NOMO-1 (cell line): ENCODE measurements at regions not wholly inside any gene's neighbourhood (a gene's known extent, or its start where the extent isn't known, plus 50 kb on each side); places are given as distances from the start of the nearest gene placed in this dataset.
"Not testable (repeated sequence)": the region's sequence is repeated elsewhere in the genome, so short reads cannot be mapped to it uniquely, and the experiment has no call there.

Experiments
- DNase-seq, 2 experiments: peaks; one replicate each; lab custom pipeline; 2025; ENCODE audit not compliant: unreplicated experiment in 2 of 2; lab: John Stamatoyannopoulos, UW

DNA sequence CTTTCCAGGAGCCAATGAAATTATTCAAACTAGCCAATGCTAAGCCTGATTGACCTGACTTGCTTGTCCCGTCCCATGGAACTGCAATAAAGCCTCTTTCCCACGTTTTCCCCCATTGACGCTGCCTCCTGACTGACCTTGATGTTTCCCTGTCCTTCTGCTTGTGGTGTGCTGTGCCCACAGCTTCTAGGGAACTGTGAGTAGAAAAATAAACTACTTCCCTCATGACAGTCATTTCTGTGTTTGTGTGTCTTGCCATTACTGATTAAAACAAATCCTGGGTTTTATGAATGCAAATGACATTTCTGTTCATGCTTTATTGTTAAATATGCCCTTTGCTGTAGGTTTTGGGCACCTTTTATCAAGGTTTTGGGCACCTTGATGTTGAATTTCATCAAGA is 91.3 kb upstream of the ABI1 start:
- no peak for DNase-seq

- DNase-seq: no peak
Measured at GRCh38 chr10:26951650-26952049, 90.9 kb upstream of the ABI1 start.

DNA sequence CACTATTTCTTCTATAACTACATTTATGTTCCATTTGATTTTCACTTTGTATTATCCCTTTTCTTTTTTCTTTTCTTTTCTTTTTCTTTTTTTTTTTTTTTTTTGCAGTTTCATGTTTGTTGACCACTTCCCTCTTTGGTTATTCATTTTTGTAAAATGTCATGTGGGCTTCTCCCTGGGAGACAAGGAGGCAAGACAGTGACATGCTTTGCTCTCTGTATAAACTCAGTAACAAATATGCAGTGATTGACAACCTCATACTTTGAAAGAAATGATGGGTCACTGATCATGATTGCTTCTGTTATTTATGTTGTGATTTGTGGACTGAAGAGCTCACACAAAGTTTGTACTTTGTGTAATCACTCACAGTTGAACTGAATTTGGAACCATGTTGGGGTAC is 90.2 kb upstream of the ABI1 start:
- no peak for DNase-seq

DNA sequence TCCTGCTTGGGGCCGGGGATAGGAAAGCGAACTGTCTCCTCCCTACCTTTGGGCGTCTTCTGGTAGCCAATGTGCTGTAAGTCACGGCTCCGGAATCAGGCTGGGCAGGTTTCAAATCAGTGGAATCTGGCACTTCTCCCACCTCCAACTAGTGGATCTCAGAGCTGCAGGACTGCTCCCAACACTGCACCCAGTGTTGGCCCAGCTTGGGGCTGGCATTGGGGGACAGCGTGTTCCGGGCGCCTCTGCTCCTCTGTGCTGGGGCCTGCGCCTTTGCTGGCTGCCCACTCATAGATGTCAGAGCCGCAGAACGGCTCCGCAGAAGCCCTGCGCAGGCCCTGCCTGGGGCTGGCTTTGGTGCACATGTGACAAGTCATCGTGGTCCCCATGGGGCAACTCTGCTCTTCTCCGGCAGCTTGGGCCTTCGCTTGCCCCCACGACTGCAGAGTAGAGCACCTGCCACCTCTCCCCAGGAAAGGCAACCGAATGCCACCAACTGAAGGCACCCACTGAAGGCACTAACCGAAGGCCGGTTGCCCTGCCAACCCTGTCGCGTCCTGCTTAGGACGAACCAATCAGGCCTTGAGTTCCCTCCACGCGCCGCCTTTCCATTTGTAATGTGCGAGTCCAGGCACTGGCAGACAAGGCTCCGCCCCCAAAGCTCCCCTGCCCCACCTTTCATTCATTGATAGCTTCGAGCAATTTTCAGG is 85.5 kb upstream of the ABI1 start:
- no peak for DNase-seq

DNA sequence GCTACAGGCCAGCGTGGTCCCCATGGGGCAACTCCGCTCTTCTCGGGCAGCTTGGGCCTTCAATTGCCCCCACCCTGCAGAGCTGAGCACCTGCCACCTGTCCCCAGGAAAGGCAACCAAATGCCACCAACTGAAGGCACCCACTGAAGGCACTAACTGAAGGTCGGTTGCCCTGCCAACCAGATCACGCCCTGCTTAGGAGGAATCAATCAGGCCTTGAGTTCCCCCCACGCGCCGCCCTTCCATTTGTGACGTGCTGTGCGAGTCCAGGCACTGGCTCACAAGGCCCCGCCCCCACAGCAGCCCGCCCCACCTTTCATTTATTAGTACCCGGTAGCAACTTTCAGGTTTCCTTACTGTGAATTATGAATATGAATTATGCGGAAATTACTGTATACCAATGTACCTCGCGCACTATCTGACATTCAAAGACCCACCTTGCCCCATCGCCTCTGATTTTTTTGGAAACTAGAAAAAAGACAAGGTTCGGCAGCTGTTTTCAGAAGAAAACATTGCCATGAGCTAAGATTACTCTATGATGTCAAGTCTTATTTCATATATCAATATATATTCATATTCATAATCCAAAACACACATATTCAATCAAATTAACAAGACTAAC is 83.6 kb upstream of the ABI1 start:
- no peak for DNase-seq

- DNase-seq: no peak
Measured at GRCh38 chr10:26939962-26940354, 79.2 kb upstream of the ABI1 start.

GRCh38 chr10:26939290-26939961 is 78.7 kb upstream of the ABI1 start:
- DNase-seq: no peak

- DNase-seq: no peak
Measured at GRCh38 chr10:26938578-26938977, 77.8 kb upstream of the ABI1 start.

GRCh38 chr10:26937371-26937770 is 76.6 kb upstream of the ABI1 start:
- no peak for DNase-seq

DNA sequence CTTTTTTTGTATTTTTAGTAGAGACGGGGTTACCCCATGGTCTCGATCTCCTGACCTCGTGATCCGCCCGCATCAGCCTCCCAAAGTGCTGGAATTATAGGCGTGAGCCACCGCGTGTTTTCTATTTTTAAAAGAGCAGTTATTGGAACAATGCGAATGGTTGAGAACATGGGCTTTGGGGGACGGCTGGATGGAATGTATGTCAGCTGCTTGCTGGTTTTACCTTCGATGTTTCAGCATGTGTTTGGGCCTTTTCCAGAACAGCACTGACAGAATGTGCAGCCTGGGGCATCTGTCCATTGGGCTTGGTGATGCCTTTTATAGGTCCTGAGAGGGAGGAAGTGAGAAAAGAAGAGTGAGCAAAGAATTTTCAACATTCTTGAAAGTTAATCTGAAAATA is 73.4 kb upstream of the ABI1 start:
- DNase-seq: not testable (repeated sequence)

GRCh38 chr10:26932576-26932975 is 71.8 kb upstream of the ABI1 start:
- no peak for DNase-seq

DNA sequence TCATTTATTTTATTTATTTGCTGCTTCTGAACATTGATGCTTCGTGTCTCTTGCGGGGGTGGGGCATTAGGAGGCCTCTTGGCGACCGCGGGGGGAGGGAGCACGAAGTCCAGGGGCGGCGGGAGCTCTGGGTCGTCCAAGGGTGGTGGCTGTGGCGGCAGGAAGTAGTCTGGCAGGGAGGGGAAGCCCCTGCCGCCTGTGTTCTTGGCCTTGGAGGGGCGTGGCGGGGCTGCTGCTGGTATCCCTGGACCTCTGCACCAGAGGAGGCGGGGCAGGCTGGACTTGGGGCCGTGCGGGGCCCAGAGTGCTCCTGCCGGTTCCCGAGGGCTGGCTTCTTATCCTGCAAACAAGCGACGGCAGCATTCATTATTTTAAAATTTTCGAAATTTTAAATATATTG is 70.5 kb upstream of the ABI1 start:
- DNase-seq: peak in 1 of 2 experiments; percentile 15

DNA sequence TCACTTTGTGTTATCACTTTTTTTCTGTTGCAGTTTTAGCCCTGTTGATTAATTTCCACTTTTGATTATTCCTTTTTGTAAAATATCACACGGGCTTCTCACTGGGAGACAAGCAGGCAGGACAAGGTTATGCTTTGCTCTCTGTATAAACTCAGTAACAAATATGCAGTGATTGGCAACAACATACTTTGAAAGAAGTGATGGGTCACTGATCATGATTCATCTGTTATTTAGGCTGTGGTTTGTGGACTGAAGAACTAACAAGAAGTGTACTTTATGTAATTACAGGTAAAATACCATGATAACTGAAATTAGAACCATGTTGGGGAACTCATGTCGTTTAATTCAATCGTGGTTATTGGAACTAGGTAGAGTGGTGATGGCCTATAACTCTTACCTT is 62.1 kb upstream of the ABI1 start:
- DNase-seq: not testable (repeated sequence)

DNA sequence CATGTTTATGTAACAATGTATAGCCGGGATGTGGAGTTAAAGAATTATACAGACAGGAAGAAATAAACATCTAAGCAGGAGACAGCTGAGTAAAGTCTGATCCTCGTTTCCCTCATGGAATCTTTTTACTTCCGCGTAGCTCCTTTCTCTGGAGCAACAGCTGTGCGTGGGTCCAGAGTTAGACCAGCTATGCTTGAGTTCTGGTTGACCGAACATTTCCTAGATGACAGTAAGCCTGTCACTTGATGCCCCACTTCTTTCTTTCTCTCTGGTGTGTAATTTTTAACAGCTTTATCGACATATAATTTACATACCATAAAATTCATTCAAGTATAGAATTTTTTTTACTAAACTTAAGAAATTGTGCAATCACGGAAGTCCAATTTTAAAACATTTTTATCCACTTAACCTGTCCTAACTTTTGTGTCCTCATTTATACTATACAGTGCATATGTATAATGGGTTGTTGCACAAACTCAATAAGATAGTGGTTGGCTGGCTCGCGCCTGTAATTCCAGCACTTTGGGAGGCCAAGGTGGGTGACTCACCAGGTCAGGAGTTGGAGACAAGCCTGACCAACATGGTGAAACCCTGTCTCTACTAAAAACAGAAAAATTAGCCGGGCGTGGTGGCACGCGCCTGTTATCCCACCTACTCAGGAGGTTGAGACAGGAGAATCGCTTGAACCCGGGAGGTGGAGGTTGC is 58.5 kb upstream of the ABI1 start:
- DNase-seq: not testable (repeated sequence)

DNA sequence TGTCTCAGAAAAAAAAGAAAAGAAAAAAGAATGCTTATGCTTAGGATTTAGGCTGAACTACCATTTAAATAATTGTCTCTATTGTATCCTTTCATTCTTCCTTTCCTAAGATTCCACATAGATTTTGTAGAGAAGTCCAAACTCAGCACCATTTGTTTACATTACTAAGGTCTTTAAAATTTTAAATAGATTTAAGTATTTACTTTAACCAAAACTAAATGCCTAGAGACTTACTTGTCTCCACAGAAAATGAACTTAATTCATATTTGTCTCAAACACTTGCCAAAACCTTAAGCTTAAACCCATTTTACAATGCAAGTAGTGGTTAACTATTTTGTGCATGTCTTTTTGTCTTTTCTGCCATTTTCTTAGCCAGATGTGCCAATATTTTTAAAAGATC is 54.1 kb upstream of the ABI1 start:
- DNase-seq: no peak

GRCh38 chr10:26911811-26912461 is 51.2 kb upstream of the ABI1 start:
- DNase-seq: peak in 1 of 2 experiments; percentile 62
